Liver (tissue), 8 donors: ENCODE measurements at regions not wholly inside any gene's neighbourhood (a gene's known extent, or its start where the extent isn't known, plus 50 kb on each side); places are given as distances from the start of the nearest gene placed in this dataset.

ENCODE experiments used
- DNase-seq: peaks from one replicate; pipeline ENCODE4 v3.0.0-alpha.2; 2017; ENCODE audit warnings: low spot score
- H3K27ac ChIP-seq, 2 donors: one replicate each; pipeline ENCODE4 v1.7.0; 2013; ENCODE audit warnings: inconsistent platforms in 2 of 2, low read length in 2 of 2, control low read depth in 1 of 2, low read depth in 1 of 2, mild to moderate bottlenecking in 1 of 2
- H3K27me3 ChIP-seq, 4 donors: one replicate each; pipeline versions ENCODE4 v1.6.1 to v1.7.0; 2013; ENCODE audit warnings: low read length in 3 of 4, inconsistent platforms in 1 of 4, mild to moderate bottlenecking in 1 of 4, moderate library complexity in 1 of 4; ENCODE audit not compliant: control insufficient read depth in 4 of 4, insufficient read depth in 4 of 4
- H3K36me3 ChIP-seq, 4 donors: one replicate each; pipeline versions ENCODE4 v1.6.1 to v1.7.0; 2013; ENCODE audit warnings: low read length in 3 of 4, mild to moderate bottlenecking in 3 of 4, low read depth in 1 of 4, moderate library complexity in 1 of 4; ENCODE audit not compliant: control insufficient read depth in 4 of 4, insufficient read depth in 3 of 4
- H3K4me1 ChIP-seq, 4 donors: one replicate each; pipeline versions ENCODE4 v1.6.1 to v1.7.0; 2013; ENCODE audit warnings: low read length in 3 of 4, mild to moderate bottlenecking in 3 of 4, moderate library complexity in 1 of 4; ENCODE audit not compliant: control insufficient read depth in 4 of 4, insufficient read depth in 4 of 4
- H3K4me3 ChIP-seq, 3 donors: one replicate each; pipeline versions ENCODE4 v1.6.1 to v1.7.0; 2013; ENCODE audit warnings: low read length in 3 of 3, control low read depth in 1 of 3, low read depth in 1 of 3, mild to moderate bottlenecking in 1 of 3
- H3K9ac ChIP-seq, 2 donors: one replicate each; pipeline ENCODE4 v1.7.0; 2013; ENCODE audit warnings: low read length in 2 of 2, mild to moderate bottlenecking in 2 of 2, moderate library complexity in 2 of 2, control low read depth in 1 of 2, low read depth in 1 of 2
- H3K9me3 ChIP-seq, 4 donors: one replicate each; pipeline versions ENCODE4 v1.6.1 to v1.7.0; 2013; ENCODE audit warnings: low read length in 3 of 4; ENCODE audit not compliant: control insufficient read depth in 4 of 4
- EGR1 ChIP-seq, 2 donors: IDR thresholded peaks; 2 replicates each; pipeline ENCODE4 v1.6.1; 2016 to 2018; ENCODE audit warnings: antibody characterized with exemption in 2 of 2, low read depth in 2 of 2
- FOXA1 ChIP-seq: IDR thresholded peaks from 2 replicates; pipeline ENCODE4 v1.6.1; 2016; ENCODE audit warnings: antibody characterized with exemption
- FOXA2 ChIP-seq: IDR thresholded peaks from 2 replicates; pipeline ENCODE4 v1.6.1; 2016; ENCODE audit warnings: antibody characterized with exemption
- HNF4A ChIP-seq, 2 donors: conservative IDR thresholded peaks; 2 replicates each; pipeline ENCODE4 v1.6.1; 2016; ENCODE audit warnings: antibody characterized with exemption in 2 of 2, mild to moderate bottlenecking in 2 of 2
- JUND ChIP-seq, 2 donors: IDR thresholded peaks; 2 replicates each; pipeline ENCODE4 v1.6.1; 2016; ENCODE audit warnings: antibody characterized with exemption in 2 of 2
- NR2F2 ChIP-seq: IDR thresholded peaks from 2 replicates; pipeline ENCODE4 v1.6.1; 2016; ENCODE audit warnings: antibody characterized with exemption
- RAD21 ChIP-seq, 2 donors: IDR thresholded peaks; 2 replicates each; pipeline ENCODE4 v1.6.1; 2016; ENCODE audit warnings: antibody characterized with exemption in 2 of 2, mild to moderate bottlenecking in 2 of 2
- RXRA ChIP-seq, 2 donors: IDR thresholded peaks; 2 replicates each; pipeline ENCODE4 v1.6.1; 2017 to 2018; ENCODE audit warnings: antibody characterized with exemption in 2 of 2, mild to moderate bottlenecking in 1 of 2
- SP1 ChIP-seq: IDR thresholded peaks from 2 replicates; pipeline ENCODE4 v1.6.1; 2018; ENCODE audit warnings: antibody characterized with exemption, mild to moderate bottlenecking
- TAF1 ChIP-seq: conservative IDR thresholded peaks from 2 replicates; pipeline ENCODE4 v1.6.1; 2016; ENCODE audit warnings: antibody characterized with exemption, mild to moderate bottlenecking
- YY1 ChIP-seq: IDR thresholded peaks from 2 replicates; pipeline ENCODE4 v1.6.1; 2016; ENCODE audit warnings: antibody characterized with exemption, mild to moderate bottlenecking
- WGBS: extraction: QIAGEN DNeasy Blood & Tissue Kit; methylation state at CpG from one replicate; pipeline ENCODE4 v1.1.7; 2013; 5-methylcytosine and 5-hydroxymethylcytosine counted together
- TF ChIP-seq, protein P1 (sequence below): fragments of 150-350 bp; IDR thresholded peaks from 2 replicates; pipeline ENCODE4 v1.5.1; 2017; ENCODE audit warnings: improper control_type of control experiment, low read depth, low read length; ENCODE audit not compliant: missing input control
- TF ChIP-seq, protein P2 (sequence below): IDR thresholded peaks from 2 replicates; pipeline ENCODE4 v1.6.1; 2016; ENCODE audit warnings: antibody characterized with exemption, mild to moderate bottlenecking
- TF ChIP-seq, protein P3 (sequence below): IDR thresholded peaks from 2 replicates; pipeline ENCODE4 v1.6.1; 2016; ENCODE audit warnings: antibody characterized with exemption
- TF ChIP-seq, protein P4 (sequence below): IDR thresholded peaks from 2 replicates; pipeline ENCODE4 v1.6.1; 2016; ENCODE audit warnings: antibody characterized with exemption
- donor health status: healthy.
- donor health status: healthy.
- donor health status: healthy.
- donor health status: healthy.
- donor health status: healthy.

DNA sequence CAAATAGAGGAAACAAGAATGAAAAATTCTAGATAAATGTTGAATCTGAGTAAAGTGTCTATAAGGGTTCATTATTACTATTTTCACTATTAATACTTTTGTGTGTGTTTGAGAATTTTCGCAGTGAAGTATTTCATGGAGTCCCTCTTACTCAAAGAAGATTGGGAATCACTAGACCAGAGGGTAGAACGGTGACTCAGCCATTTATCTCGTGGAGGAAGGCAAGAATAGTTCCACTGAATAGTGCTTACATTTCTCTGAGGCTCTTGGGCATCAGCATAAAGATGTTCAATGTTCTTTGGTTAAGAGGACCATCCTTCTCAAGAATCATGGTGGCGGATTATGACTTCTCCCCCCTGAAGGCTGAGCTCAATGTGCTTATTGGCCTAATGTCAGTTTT lies 376.7 kb upstream of the ARID1B start:
- Histone ChIP-seq H3K9ac (no peak overlapping the region), H3K4me3 (no peak overlapping the region), H3K36me3 (no peaks in the 10 kb centered on the region), H3K9me3 (no peaks in the 10 kb centered on the region), H3K4me1 (peaks cover 0 to 4% (median 0%) of the 10 kb centered on the region in 4 donors), H3K27me3 (peaks cover 0 to 2% (median 1%) of the 10 kb centered on the region in 4 donors), H3K27ac (no peak overlapping the region)
- TF ChIP-seq, protein P1, sequence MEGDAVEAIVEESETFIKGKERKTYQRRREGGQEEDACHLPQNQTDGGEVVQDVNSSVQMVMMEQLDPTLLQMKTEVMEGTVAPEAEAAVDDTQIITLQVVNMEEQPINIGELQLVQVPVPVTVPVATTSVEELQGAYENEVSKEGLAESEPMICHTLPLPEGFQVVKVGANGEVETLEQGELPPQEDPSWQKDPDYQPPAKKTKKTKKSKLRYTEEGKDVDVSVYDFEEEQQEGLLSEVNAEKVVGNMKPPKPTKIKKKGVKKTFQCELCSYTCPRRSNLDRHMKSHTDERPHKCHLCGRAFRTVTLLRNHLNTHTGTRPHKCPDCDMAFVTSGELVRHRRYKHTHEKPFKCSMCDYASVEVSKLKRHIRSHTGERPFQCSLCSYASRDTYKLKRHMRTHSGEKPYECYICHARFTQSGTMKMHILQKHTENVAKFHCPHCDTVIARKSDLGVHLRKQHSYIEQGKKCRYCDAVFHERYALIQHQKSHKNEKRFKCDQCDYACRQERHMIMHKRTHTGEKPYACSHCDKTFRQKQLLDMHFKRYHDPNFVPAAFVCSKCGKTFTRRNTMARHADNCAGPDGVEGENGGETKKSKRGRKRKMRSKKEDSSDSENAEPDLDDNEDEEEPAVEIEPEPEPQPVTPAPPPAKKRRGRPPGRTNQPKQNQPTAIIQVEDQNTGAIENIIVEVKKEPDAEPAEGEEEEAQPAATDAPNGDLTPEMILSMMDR: no peak
- TF ChIP-seq TAF1: no peak
- TF ChIP-seq NR2F2: no peak
- TF ChIP-seq HNF4A (conservative IDR thresholded peaks at IDR 0.05): no peak
- TF ChIP-seq, protein P2, sequence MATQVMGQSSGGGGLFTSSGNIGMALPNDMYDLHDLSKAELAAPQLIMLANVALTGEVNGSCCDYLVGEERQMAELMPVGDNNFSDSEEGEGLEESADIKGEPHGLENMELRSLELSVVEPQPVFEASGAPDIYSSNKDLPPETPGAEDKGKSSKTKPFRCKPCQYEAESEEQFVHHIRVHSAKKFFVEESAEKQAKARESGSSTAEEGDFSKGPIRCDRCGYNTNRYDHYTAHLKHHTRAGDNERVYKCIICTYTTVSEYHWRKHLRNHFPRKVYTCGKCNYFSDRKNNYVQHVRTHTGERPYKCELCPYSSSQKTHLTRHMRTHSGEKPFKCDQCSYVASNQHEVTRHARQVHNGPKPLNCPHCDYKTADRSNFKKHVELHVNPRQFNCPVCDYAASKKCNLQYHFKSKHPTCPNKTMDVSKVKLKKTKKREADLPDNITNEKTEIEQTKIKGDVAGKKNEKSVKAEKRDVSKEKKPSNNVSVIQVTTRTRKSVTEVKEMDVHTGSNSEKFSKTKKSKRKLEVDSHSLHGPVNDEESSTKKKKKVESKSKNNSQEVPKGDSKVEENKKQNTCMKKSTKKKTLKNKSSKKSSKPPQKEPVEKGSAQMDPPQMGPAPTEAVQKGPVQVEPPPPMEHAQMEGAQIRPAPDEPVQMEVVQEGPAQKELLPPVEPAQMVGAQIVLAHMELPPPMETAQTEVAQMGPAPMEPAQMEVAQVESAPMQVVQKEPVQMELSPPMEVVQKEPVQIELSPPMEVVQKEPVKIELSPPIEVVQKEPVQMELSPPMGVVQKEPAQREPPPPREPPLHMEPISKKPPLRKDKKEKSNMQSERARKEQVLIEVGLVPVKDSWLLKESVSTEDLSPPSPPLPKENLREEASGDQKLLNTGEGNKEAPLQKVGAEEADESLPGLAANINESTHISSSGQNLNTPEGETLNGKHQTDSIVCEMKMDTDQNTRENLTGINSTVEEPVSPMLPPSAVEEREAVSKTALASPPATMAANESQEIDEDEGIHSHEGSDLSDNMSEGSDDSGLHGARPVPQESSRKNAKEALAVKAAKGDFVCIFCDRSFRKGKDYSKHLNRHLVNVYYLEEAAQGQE: no peak
- no peak for TF ChIP-seq EGR1 (IDR thresholded peaks at IDR 0.05; ENCODE audit: low read depth in 2 of 2)
- no peak for TF ChIP-seq JUND (IDR thresholded peaks at IDR 0.05)
- TF ChIP-seq, protein P3, sequence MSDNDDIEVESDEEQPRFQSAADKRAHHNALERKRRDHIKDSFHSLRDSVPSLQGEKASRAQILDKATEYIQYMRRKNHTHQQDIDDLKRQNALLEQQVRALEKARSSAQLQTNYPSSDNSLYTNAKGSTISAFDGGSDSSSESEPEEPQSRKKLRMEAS: no peak
- TF ChIP-seq, protein P4, sequence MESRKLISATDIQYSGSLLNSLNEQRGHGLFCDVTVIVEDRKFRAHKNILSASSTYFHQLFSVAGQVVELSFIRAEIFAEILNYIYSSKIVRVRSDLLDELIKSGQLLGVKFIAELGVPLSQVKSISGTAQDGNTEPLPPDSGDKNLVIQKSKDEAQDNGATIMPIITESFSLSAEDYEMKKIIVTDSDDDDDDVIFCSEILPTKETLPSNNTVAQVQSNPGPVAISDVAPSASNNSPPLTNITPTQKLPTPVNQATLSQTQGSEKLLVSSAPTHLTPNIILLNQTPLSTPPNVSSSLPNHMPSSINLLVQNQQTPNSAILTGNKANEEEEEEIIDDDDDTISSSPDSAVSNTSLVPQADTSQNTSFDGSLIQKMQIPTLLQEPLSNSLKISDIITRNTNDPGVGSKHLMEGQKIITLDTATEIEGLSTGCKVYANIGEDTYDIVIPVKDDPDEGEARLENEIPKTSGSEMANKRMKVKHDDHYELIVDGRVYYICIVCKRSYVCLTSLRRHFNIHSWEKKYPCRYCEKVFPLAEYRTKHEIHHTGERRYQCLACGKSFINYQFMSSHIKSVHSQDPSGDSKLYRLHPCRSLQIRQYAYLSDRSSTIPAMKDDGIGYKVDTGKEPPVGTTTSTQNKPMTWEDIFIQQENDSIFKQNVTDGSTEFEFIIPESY: no peak
- TF ChIP-seq RAD21 (IDR thresholded peaks at IDR 0.05): no peak
- TF ChIP-seq FOXA1: no peak
- TF ChIP-seq SP1: no peak
- TF ChIP-seq YY1: no peak
- no peak for TF ChIP-seq RXRA (IDR thresholded peaks at IDR 0.05)
- 61% methylated on average over 4 of the region's 4 CpGs for WGBS
- DNase-seq: no peak

DNA sequence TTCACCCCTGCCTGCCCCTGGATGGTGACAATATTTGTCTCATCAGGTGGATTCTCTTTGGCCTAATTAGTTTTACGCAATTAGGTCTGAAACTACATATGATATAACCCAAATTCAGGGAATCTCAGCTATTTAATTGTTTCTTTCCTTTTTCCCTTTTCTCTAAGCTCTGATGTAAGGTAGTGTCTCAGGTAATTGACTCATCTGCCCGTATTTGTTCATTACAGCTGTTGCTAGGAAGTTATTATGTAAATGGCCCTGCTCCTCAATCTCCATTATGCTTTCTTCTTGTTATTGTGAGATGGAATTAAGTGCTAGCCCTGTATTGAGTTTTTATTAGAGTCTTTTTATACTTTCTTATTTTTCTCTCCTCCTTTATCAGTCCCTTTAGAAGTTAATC lies 378.2 kb upstream of the ARID1B start:
- WGBS: 87% methylated on average over 2 of the region's 2 CpGs
- Histone ChIP-seq H3K4me1 (peaks cover 0 to 4% (median 0%) of the 10 kb centered on the region in 4 donors), H3K27me3 (peaks cover 0 to 3% (median 1%) of the 10 kb centered on the region in 4 donors), H3K4me3 (no peak overlapping the region), H3K36me3 (no peaks in the 10 kb centered on the region), H3K27ac (no peak overlapping the region), H3K9ac (no peak overlapping the region), H3K9me3 (no peaks in the 10 kb centered on the region)
- TF ChIP-seq TAF1: no peak
- no peak for TF ChIP-seq EGR1 (IDR thresholded peaks at IDR 0.05; ENCODE audit: low read depth in 2 of 2)
- TF ChIP-seq FOXA2: no peak
- TF ChIP-seq RAD21 (IDR thresholded peaks at IDR 0.05): no peak
- DNase-seq: no peak
